HS-27A (cell line): ENCODE measurements at regions not wholly inside any gene's neighbourhood (a gene's known extent, or its start where the extent isn't known, plus 50 kb on each side); places are given as distances from the start of the nearest gene placed in this dataset.

Experiments used
- DNase-seq: peaks from one replicate; pipeline ENCODE4 v3.0.0-alpha.2; 2012; ENCODE audit warnings: low read depth, missing footprints

DNA sequence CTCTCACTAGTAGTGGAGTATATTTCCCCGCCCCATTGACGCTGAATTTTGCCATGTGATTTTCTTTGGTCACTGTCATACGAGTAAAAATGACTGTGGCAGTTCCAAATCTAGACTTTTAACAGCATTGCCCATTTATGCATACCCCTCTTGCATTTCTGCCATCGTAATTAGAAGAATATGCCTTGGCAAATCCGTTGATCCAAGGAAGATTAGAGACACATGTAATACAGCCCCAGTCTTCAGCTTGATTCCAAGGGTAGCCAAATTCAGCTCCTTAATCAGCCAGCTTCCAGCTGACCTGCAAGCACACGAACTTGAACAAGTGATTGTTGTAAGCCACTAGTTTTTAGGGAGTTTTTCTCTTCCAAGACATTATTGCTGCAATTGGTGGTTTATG lies 290.3 kb upstream of the ADAMTS5 start:
- no peak for DNase-seq

DNA sequence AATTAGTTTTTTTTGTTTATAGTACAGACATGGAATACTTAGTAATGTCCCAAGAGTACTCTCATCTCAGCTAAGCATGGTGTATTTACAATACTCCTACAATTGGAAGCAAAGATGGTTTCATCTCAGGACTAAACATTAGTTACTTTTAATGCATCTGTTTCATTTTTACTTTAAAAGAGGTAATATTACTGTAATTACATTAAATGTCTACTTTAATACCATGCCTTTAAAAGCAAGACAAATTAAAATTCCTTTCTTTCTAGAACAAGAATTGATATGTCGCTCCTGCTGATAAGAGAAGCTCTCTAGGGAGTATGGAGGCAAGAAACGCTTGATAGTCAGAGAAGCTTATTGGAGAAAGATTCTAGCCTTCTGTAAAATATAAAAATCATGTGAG lies 284.9 kb upstream of the ADAMTS5 start:
- DNase-seq: no peak

GRCh38 chr21:27250366-27250765 lies 283.5 kb upstream of the ADAMTS5 start:
- DNase-seq: no peak

DNA sequence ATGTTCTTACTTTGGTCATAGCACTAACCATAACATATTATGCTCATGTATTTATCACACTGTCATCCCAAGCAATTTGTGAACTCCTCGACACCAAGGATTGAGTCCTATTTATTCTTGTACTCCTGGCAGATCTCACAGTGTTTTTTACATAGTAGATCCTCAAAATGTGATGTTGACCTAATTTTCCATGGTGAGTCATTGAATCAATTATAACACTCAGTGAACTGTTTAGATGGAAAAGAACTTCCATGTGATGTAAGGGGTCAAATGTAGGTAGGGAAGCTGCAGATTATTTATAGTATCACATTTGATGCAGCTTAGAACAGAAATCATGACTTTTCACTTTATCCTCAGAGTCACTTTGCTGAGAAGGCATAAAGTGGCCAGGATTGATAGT lies 281.9 kb upstream of the ADAMTS5 start:
- DNase-seq: no peak

GRCh38 chr21:27246741-27247140 lies 279.9 kb upstream of the ADAMTS5 start:
- no peak for DNase-seq

- DNase-seq: no peak
These were observed 277.9 kb upstream of the ADAMTS5 start for GRCh38 chr21:27244776-27245175.

DNA sequence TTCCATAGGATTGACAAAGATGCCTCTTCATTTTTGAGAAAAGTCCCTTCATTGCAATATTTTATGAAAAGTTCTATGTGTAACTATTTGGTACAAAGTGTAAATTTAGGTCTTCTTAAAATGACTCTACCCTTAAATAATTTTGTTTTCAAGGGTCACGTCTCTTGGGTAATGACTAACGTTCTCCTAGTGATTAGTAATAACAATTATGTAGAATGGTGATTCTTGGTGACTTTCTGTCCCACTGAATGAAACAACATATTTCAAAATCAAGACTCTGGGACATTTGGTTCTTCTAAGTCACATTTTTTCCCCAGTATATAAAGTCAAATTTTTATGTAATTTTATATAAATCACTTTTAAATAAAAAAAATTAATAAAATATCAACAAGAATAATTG lies 277.5 kb upstream of the ADAMTS5 start:
- DNase-seq: no peak

- no peak for DNase-seq
These were observed 274.0 kb upstream of the ADAMTS5 start for GRCh38 chr21:27240839-27241238.

- no peak for DNase-seq
These were observed 266.7 kb upstream of the ADAMTS5 start for GRCh38 chr21:27233514-27234115.

DNA sequence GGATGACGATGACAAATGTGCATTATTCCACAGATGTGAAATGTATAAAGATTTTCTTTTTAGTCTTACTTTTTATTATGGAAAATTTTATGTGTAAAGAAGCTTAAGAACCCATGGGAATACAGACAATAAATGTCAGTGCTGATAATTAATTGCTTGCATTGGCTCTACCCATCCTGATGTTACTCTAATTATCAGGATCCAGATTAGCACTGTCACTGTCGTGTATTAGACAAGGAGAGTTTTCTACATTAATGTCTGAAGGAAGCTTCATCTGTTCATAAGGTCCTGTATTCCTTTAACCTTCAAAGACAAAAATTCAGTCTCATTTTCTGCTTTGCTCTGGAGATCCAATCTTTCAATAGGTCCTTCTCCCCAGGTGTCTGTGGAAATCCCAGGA lies 259.1 kb upstream of the ADAMTS5 start:
- no peak for DNase-seq

GRCh38 chr21:27225151-27225550 lies 258.3 kb upstream of the ADAMTS5 start:
- DNase-seq: no peak

GRCh38 chr21:27224169-27224568 lies 257.3 kb upstream of the ADAMTS5 start:
- no peak for DNase-seq

DNA sequence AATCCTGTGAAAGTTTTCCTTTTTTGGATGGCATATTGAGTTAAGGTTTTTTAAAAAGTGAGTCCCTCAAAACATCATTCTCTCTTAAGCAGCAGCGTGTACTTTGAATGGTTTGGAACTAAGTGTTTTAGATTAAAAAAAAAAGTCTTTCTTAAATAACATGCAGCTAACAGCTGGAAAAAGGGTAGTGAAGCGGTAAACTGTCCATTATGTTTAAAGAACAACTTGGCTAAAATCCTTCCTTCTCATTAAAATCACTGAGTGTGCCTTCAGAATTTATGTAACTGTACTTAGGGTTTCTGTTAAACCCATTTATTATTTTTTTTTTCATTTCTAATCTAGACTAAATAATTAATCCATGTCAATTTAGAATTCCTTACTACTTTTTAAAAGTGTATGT lies 254.2 kb upstream of the ADAMTS5 start:
- no peak for DNase-seq

GRCh38 chr21:27220416-27220815 lies 253.5 kb upstream of the ADAMTS5 start:
- no peak for DNase-seq

GRCh38 chr21:27219068-27219467 lies 252.2 kb upstream of the ADAMTS5 start:
- no peak for DNase-seq

DNA sequence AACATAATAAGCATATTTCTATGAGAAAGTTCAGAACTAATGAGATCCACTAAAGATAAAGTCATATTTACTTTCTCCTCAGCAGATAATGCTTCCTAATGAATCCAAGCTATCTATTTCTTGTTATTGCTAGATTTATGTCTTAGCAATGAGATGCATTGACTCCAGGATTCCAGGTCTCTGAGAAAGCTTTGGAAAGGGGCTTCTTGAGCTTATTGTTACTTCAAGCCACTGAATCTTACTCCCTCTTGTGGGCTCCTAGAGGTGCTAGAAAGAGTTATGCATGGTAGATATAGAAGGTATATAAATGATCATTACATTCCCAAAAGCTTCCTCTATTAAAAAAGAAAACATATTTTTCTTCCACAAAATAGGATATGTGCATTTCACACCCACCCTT lies 246.4 kb upstream of the ADAMTS5 start:
- DNase-seq: no peak

DNA sequence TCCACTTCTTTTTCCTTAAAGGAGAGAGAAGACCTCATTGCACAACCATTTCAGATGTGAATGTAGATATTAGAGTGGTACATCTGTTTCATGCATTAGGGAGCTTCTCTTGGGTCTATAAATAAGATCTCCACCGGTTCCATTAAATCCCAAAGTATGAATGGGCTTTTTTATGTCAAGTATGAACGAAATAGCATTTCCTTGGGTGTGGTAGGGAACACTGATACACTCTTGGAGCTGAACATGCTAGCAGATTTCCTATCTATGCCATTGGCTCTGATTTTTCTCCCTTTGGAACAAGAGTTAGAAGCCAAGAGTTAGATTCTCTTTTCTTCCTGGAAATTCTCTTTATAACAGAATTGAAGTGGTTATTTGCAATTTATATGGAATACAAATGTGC lies 245.6 kb upstream of the ADAMTS5 start:
- DNase-seq: no peak

DNA sequence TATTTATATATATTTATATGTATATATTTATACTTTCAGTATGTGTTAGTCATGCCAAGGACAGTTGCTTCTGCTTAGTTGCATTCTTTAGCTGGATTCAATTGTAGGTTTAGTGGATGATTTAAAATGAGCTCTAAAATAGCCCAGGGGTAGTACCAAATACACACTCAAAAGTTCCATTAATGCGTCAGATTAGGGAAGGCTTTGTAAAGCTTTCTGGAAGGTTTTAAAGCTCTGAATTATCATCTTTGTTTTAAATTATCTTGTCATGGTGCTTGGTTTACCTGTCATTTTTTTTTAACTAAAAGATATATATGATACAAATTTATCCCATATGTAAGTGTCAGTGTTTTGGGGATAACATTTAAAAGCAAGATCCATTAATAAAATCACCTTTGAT lies 242.7 kb upstream of the ADAMTS5 start:
- no peak for DNase-seq

GRCh38 chr21:27206368-27206982 lies 239.6 kb upstream of the ADAMTS5 start:
- DNase-seq: peak; percentile 68

GRCh38 chr21:27202301-27202700 lies 235.4 kb upstream of the ADAMTS5 start:
- no peak for DNase-seq

- no peak for DNase-seq
These were observed 234.3 kb upstream of the ADAMTS5 start for GRCh38 chr21:27201197-27201596.

GRCh38 chr21:27196651-27197050 lies 229.8 kb upstream of the ADAMTS5 start:
- no peak for DNase-seq

- DNase-seq: no peak
These were observed 225.5 kb upstream of the ADAMTS5 start for GRCh38 chr21:27192281-27192949.

- DNase-seq: peak; percentile 65
These were observed 223.7 kb upstream of the ADAMTS5 start for GRCh38 chr21:27190601-27191000.
